ENCODE measurements at regions not wholly inside any gene's neighbourhood (a gene's known extent, or its start where the extent isn't known, plus 50 kb on each side); places are given as distances from the start of the nearest gene placed in this dataset.

- H3K4me3 ChIP-seq (ENCODE audit: low read depth, low read length) = no peak overlapping the region
- H3K36me3 ChIP-seq (ENCODE audit: control insufficient read depth, insufficient read depth, low read length) = no peaks in the 10 kb centered on the region
- DNase-seq (ENCODE audit: low read depth) = no peak
- TF ChIP-seq CTCF (IDR thresholded peaks at IDR 0.05; ENCODE audit: insufficient read depth, low read length, poor library complexity, severe bottlenecking) = no peak
- no peaks in the 10 kb centered on the region for H3K27me3 ChIP-seq (ENCODE audit: control insufficient read depth, insufficient read depth, low read length)
Measured at GRCh38 chrX:40506201-40506985, 74.4 kb upstream of the ATP6AP2 start.

GRCh38 chrX:40504801-40505605 lies 75.8 kb upstream of the ATP6AP2 start:
- peak; percentile 71 for DNase-seq (ENCODE audit: low read depth)
- no peak for TF ChIP-seq CTCF (IDR thresholded peaks at IDR 0.05; ENCODE audit: insufficient read depth, low read length, poor library complexity, severe bottlenecking)
- no peaks in the 10 kb centered on the region for H3K36me3 ChIP-seq (ENCODE audit: control insufficient read depth, insufficient read depth, low read length)
- H3K27me3 ChIP-seq (ENCODE audit: control insufficient read depth, insufficient read depth, low read length) = no peaks in the 10 kb centered on the region
- H3K4me3 ChIP-seq (ENCODE audit: low read depth, low read length) = no peak overlapping the region

DNA sequence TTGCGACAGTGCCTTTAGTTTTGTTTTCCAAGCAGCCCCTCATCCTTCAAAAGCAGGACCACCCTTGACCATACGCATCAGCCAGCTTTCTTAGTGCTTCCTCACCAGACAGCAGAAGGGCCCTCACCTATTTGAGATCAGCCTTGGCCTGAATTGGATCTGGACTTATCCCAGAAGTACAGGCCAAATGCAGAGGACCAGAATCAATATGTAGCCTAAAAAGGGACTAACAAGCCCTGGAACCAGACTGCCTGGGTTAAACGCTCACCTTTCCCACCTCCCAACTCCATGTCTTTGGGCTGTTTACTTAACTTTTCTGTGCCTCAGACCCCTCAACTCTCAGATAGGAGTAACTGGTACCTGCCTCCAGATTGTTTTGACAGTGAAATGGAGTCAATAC lies 77.7 kb upstream of the ATP6AP2 start:
- DNase-seq (ENCODE audit: low read depth) = no peak
- no peak for TF ChIP-seq CTCF (IDR thresholded peaks at IDR 0.05; ENCODE audit: insufficient read depth, low read length, poor library complexity, severe bottlenecking)
- no peaks in the 10 kb centered on the region for H3K27me3 ChIP-seq (ENCODE audit: control insufficient read depth, insufficient read depth, low read length)
- no peak overlapping the region for H3K4me3 ChIP-seq (ENCODE audit: low read depth, low read length)
- no peaks in the 10 kb centered on the region for H3K36me3 ChIP-seq (ENCODE audit: control insufficient read depth, insufficient read depth, low read length)

GRCh38 chrX:40502688-40503087 lies 78.1 kb upstream of the ATP6AP2 start:
- Histone ChIP-seq H3K4me3 (ENCODE audit: low read depth, low read length) (no peak overlapping the region), H3K27me3 (ENCODE audit: control insufficient read depth, insufficient read depth, low read length) (no peaks in the 10 kb centered on the region), H3K36me3 (ENCODE audit: control insufficient read depth, insufficient read depth, low read length) (no peaks in the 10 kb centered on the region)
- TF ChIP-seq CTCF (IDR thresholded peaks at IDR 0.05; ENCODE audit: insufficient read depth, low read length, poor library complexity, severe bottlenecking) = no peak
- DNase-seq (ENCODE audit: low read depth) = no peak

DNA sequence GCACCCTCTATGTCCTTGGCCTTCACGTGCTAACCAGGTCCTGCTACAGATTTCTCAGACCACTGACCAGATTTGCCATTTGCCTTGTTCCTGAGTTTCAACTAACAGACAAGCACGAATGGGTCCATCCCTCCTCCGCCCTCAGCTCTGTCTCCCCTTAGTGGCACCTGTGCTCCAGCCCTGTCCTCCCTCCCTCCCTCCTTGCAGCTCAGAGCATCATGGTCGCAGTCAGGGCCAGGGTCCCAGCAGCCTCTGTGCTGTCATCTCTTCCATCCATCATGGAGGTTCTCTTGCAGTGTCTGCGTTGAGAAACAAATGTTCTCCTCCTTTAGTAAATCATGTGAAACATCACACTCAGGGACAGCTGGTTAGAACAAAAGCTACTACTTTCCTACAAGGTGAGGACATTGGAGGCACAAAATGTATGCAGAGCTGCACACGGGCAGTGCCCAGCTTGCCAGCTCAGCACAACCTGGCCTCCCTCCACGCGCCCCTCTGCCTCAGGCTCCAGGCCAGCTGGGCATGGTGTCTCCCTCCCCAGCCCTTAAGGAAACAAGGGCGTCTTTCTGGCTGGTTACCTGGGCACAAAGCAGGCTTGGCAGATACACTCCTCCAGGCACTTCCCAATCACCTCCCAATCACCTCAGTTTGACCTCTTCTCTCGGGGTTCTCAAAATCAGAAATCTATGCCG lies 79.5 kb upstream of the ATP6AP2 start:
- Histone ChIP-seq H3K36me3 (ENCODE audit: control insufficient read depth, insufficient read depth, low read length) (no peaks in the 10 kb centered on the region), H3K4me3 (ENCODE audit: low read depth, low read length) (no peak overlapping the region), H3K27me3 (ENCODE audit: control insufficient read depth, insufficient read depth, low read length) (no peaks in the 10 kb centered on the region)
- TF ChIP-seq CTCF (IDR thresholded peaks at IDR 0.05; ENCODE audit: insufficient read depth, low read length, poor library complexity, severe bottlenecking) = no peak
- no peak for DNase-seq (ENCODE audit: low read depth)
